ENCODE measurements at regions not wholly inside any gene's neighbourhood (a gene's known extent, or its start where the extent isn't known, plus 50 kb on each side); places are given as distances from the start of the nearest gene placed in this dataset.

DNA sequence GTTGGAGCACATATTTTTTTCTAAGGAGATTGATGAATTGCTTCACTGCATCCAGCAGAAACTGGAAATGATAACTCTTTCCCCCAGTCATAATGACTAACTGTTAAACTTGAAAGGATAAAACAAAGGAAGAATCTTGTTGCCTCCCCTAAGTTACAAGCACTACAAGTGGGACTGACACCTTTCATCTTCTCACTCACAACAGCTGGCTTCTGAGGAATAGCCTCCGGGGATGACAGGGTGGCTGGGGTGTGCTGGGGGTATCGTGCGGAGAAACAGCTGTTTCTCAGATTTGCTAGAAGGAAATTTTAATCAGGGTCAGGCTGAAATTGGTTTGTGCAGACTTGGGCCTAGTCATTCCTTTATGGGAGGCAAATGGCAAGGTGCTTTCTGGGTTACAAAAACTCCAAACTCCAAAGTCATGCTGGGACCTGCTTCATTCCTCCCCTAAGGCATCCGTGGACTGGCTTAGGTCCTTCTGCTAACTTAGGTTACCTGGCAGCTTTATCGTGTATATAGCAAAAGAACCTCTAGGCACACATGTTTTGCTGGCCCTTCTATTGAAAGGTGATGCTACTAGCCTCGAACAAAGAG, 557.2 kb downstream of the TOX3 start:
- Mint-ChIP-seq H3K36me3 (ENCODE audit: unreplicated experiment) (no peaks in the 10 kb centered on the region), H3K27ac (ENCODE audit: unreplicated experiment) (no peak overlapping the region), H3K4me3 (ENCODE audit: unreplicated experiment) (no peak overlapping the region), H3K27me3 (ENCODE audit: unreplicated experiment) (peaks cover 2% of the 10 kb centered on the region), H3K9me3 (ENCODE audit: unreplicated experiment) (peaks cover 2% of the 10 kb centered on the region), H3K4me1 (ENCODE audit: low read depth, unreplicated experiment) (no peaks in the 10 kb centered on the region)
- TF ChIP-seq, protein P1, sequence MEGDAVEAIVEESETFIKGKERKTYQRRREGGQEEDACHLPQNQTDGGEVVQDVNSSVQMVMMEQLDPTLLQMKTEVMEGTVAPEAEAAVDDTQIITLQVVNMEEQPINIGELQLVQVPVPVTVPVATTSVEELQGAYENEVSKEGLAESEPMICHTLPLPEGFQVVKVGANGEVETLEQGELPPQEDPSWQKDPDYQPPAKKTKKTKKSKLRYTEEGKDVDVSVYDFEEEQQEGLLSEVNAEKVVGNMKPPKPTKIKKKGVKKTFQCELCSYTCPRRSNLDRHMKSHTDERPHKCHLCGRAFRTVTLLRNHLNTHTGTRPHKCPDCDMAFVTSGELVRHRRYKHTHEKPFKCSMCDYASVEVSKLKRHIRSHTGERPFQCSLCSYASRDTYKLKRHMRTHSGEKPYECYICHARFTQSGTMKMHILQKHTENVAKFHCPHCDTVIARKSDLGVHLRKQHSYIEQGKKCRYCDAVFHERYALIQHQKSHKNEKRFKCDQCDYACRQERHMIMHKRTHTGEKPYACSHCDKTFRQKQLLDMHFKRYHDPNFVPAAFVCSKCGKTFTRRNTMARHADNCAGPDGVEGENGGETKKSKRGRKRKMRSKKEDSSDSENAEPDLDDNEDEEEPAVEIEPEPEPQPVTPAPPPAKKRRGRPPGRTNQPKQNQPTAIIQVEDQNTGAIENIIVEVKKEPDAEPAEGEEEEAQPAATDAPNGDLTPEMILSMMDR (IDR thresholded peaks at IDR 0.05; ENCODE audit: partially characterized antibody, unreplicated experiment): no peak
- no peak for DNase-seq

DNA sequence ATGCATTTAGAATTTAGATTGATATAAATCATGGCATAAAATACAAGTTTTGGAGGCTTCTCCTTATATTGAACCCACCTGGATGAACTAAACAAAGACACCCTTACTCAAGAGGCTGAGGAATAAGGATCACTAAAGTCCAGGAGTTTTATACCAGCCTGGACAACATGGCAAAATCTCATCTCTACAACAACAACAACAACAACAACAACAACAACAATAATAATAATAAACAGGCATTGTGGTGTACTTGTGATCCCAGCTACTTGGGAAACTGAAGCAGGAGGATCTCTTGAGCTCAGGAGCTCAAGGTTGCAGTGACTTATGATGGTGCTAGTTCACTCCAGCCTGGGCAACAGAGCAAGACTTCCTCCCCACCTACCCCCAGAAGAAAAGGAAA, 558.0 kb downstream of the TOX3 start:
- DNase-seq: no peak
- H3K27me3 Mint-ChIP-seq (ENCODE audit: unreplicated experiment): peaks cover 2% of the 10 kb centered on the region
- TF ChIP-seq, protein P1 (IDR thresholded peaks at IDR 0.05; ENCODE audit: partially characterized antibody, unreplicated experiment): no peak
- H3K9me3 Mint-ChIP-seq (ENCODE audit: unreplicated experiment): no peaks in the 10 kb centered on the region
- H3K27ac Mint-ChIP-seq (ENCODE audit: unreplicated experiment): no peak overlapping the region
- no peaks in the 10 kb centered on the region for H3K4me1 Mint-ChIP-seq (ENCODE audit: low read depth, unreplicated experiment)
- H3K4me3 Mint-ChIP-seq (ENCODE audit: unreplicated experiment): no peak overlapping the region
- no peaks in the 10 kb centered on the region for H3K36me3 Mint-ChIP-seq (ENCODE audit: unreplicated experiment)

DNA sequence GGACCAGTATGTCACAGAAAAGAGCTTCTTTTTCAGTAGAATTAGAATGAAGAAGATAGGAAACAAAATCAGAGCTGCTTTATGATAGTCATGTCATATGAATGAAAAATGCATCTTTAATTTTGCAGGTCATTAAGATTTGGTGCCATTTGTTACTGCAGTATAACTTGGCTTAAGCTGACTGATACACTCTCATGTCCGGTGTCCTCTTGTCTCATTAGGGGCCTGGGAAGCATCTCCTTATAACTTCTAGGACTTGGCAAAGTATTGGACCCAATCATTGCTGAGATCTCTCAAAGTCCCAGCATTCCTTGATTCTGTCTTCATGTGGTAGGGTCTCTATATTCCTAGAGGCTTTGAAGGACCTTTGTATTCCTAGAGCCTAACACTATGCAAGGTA, 559.4 kb downstream of the TOX3 start:
- no peak for DNase-seq
- Mint-ChIP-seq H3K27me3 (ENCODE audit: unreplicated experiment) (peaks cover 2% of the 10 kb centered on the region), H3K9me3 (ENCODE audit: unreplicated experiment) (no peaks in the 10 kb centered on the region), H3K4me3 (ENCODE audit: unreplicated experiment) (no peak overlapping the region), H3K4me1 (ENCODE audit: low read depth, unreplicated experiment) (peaks cover 3% of the 10 kb centered on the region), H3K36me3 (ENCODE audit: unreplicated experiment) (no peaks in the 10 kb centered on the region), H3K27ac (ENCODE audit: unreplicated experiment) (no peak overlapping the region)
- TF ChIP-seq, protein P1 (IDR thresholded peaks at IDR 0.05; ENCODE audit: partially characterized antibody, unreplicated experiment): no peak

DNA sequence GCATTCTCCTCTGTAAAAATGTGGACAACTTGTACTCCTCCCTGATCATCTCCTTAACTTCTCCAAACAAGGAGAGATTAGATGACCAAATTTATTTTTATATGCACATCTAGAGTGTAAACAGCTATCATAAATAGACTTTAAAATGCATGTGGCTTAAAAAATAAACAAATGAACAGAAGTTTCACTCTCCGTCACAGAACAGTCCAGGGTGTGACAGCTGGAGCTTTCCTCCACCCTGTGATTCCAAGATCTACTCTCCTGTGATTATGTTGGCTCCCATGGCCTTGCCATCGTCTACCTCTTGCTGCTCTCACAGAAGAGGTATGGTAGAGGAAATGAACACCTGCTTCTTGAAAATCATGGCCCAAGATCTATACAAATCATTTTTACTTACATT, 560.2 kb downstream of the TOX3 start:
- Mint-ChIP-seq H3K4me3 (ENCODE audit: unreplicated experiment) (no peak overlapping the region), H3K36me3 (ENCODE audit: unreplicated experiment) (no peaks in the 10 kb centered on the region), H3K9me3 (ENCODE audit: unreplicated experiment) (no peaks in the 10 kb centered on the region), H3K27me3 (ENCODE audit: unreplicated experiment) (peaks cover 2% of the 10 kb centered on the region), H3K4me1 (ENCODE audit: low read depth, unreplicated experiment) (peaks cover 6% of the 10 kb centered on the region), H3K27ac (ENCODE audit: unreplicated experiment) (no peak overlapping the region)
- DNase-seq: no peak
- TF ChIP-seq, protein P1 (IDR thresholded peaks at IDR 0.05; ENCODE audit: partially characterized antibody, unreplicated experiment): no peak

DNA sequence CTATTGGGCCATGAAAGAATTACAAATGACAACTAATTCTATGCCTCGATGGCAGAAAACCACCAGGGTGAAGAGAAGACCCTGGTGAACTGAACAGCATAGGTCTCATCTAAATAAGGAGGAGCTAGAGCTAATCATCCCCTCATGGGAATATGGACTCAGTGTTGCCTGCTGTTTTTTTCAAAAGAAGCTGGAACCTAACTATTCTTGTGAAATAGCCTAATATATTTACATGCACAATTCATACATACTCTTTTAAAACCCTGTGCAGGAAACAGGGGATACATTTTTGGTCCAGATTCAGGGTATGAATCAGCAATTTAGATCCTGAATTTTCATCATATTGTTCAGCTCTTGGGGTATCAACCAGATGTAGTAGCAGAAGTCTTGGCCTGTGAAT, 560.6 kb downstream of the TOX3 start:
- TF ChIP-seq, protein P1 (IDR thresholded peaks at IDR 0.05; ENCODE audit: partially characterized antibody, unreplicated experiment): no peak
- Mint-ChIP-seq H3K27me3 (ENCODE audit: unreplicated experiment) (peaks cover 2% of the 10 kb centered on the region), H3K4me3 (ENCODE audit: unreplicated experiment) (no peak overlapping the region), H3K36me3 (ENCODE audit: unreplicated experiment) (no peaks in the 10 kb centered on the region), H3K4me1 (ENCODE audit: low read depth, unreplicated experiment) (peaks cover 10% of the 10 kb centered on the region), H3K9me3 (ENCODE audit: unreplicated experiment) (no peaks in the 10 kb centered on the region), H3K27ac (ENCODE audit: unreplicated experiment) (no peak overlapping the region)
- DNase-seq: no peak

All from glutamatergic neuron (in vitro differentiated cells).